Esophagus muscularis mucosa (tissue), 3 donors: ENCODE measurements at regions not wholly inside any gene's neighbourhood (a gene's known extent, or its start where the extent isn't known, plus 50 kb on each side); places are given as distances from the start of the nearest gene placed in this dataset.

Source experiments
- CTCF ChIP-seq, 3 experiments: fragments of 200-600 bp in 2 of 3; fragments of 450-650 bp in 1 of 3; sonication (generic) in 2 of 3; IDR thresholded peaks; one replicate each; pipeline ENCODE4 v1.5.1; 2017 to 2019; ENCODE audit warnings: antibody characterized with exemption in 3 of 3, mild to moderate bottlenecking in 2 of 3, moderate library complexity in 1 of 3
- POLR2A ChIP-seq: fragments of 450-650 bp; IDR thresholded peaks from one replicate; pipeline ENCODE4 v1.6.1; 2017; ENCODE audit warnings: antibody characterized with exemption, moderate library complexity, mild to moderate bottlenecking, low read depth
- POLR2AphosphoS5 ChIP-seq, 2 donors: sonication (generic); formaldehyde crosslinking; IDR thresholded peaks; one replicate each; pipeline ENCODE4 v1.6.1; 2017; ENCODE audit warnings: antibody characterized with exemption in 2 of 2

GRCh38 chr12:92021666-92022035, 124.0 kb downstream of the BTG1 start:
- TF ChIP-seq POLR2AphosphoS5 (IDR thresholded peaks at IDR 0.05) = no peak
- no peak for TF ChIP-seq CTCF (IDR thresholded peaks at IDR 0.05)
- TF ChIP-seq POLR2A = no peak
